Limb (tissue), 2 donors: ENCODE measurements at regions not wholly inside any gene's neighbourhood (a gene's known extent, or its start where the extent isn't known, plus 50 kb on each side); places are given as distances from the start of the nearest gene placed in this dataset.
"Not testable (repeated sequence)": the region's sequence is repeated elsewhere in the genome, so short reads cannot be mapped to it uniquely, and the experiment has no call there.

Source experiments
- DNase-seq, 2 donors: peaks; one replicate each; pipeline ENCODE4 v3.0.0-alpha.2; 2016; ENCODE audit errors: extremely low spot score in 2 of 2

DNA sequence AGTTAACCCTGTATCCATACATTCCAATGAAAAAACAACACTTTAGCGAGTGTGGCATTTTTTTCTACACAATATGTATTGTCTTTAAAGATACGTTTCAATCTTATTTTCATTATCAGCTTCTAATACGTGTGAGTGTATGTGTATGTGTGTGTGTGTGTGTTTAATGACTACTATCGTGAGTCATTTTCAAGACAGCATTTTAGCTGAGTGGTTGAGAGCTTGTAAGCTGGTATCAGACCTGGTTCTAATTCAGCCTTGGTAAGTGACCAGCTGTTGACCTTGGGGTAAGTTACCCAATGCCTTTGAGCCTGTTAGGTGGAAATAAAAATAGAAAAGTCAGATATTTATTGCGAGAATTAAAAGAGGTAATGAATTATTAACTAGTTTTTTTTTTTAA is 320.0 kb upstream of the NT5E start:
- no peak for DNase-seq

GRCh38 chr6:85128781-85129180 is 321.1 kb upstream of the NT5E start:
- DNase-seq = no peak

- DNase-seq = not testable (repeated sequence)
These were observed 321.6 kb upstream of the NT5E start for GRCh38 chr6:85128256-85128655.

DNA sequence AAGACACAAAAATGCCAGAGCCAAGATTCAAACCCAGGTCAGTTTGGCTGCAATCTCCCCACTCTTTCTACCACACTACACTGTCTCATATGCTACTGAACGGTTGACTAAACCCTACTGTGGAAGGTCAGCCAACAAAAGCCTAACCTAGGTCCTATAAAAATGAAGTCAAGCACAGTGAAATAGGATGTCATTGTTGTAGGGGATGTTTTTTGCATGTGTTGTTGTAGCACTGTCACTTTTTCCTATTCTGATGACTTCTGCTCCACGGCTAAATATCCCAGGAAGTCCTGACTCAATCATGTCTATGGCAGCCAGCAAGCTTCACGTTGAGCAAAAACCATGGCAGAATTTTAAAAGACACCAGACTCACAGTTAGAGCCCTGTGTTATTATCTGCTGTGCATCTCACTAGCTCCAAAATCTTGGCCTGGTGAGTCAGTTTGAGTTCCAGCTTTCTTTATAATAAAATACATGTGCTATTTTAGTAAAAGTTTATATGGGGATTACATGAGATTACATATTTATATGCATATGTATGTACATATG is 322.1 kb upstream of the NT5E start:
- DNase-seq = no peak

- no peak for DNase-seq
These were observed 322.8 kb upstream of the NT5E start for GRCh38 chr6:85127168-85127498.

DNA sequence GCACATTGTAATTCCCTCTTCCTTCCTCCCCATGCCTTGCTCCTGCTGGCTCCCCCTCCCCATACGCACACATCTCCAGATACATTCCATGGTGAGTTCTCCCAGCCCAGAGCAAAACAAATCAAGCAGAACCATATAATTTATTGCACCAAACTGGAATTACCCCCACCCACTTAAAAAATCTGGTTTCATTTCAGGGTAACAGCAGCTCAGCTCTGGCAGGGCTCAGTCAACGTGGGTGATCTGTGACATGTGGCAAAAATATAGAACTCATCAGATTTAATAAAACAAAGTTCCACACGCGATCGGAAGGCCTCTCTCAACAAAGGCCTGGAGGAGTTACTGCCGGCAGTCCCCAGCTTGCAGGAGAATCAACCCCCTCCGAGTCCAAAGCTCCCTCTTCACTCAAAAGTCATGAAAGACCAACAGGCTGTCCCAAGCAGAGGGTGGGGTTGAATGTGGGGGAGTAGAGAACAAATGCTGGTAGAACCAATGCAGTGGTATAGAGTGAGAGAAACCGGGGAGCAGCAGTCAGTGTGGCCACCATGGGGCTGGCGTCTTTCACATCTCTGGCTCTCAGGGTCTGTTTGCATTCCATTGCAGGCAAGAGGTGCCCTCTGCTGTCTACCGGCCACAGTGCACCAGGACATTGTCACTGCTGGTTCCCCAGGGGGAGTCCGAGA is 323.3 kb upstream of the NT5E start:
- DNase-seq = peak; percentile 61 to 74

- DNase-seq = no peak
These were observed 324.4 kb upstream of the NT5E start for GRCh38 chr6:85125526-85125925.

DNA sequence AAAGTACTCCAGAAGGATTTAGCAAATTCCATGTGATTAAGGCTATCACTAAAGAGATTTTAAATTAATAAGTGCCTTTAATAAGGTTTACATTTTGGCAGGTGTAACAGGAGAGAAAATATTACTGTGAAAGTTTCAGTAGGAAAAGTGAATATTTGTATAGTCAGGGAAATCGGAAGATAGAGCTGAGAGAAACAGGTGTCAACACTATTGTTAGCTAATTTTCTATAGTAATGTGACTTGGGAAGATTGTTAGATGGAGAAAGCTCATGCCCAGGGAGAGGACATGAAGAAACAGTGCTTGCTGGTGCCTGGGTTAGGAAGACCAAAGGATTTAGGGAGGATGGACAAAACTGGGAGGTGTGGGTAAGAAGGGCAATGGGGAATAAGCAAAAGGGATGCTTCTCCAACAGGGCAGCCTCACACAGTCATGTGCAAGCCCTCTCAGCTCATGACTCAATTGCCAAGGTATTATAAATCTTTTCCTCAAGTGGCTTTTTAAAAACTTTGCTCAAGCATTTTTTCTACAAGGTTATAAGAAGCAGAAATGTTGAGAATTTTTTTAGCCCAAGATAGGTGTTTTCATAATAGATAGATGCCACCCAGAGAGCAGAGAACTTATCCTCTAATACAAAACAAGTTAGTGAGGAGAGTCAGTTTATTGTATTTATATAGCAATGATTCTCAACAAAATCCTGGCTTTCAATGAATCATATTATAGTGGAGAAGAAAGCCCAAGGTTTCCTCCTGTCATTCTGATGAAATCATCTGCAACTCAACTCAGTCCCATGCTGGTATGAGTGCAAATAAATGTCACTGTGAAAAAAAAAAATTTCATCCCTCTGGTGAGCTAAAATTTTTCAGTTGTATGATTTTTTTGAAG is 325.2 kb upstream of the NT5E start:
- no peak for DNase-seq

- DNase-seq = no peak
These were observed 328.7 kb upstream of the NT5E start for GRCh38 chr6:85121158-85121557.

DNA sequence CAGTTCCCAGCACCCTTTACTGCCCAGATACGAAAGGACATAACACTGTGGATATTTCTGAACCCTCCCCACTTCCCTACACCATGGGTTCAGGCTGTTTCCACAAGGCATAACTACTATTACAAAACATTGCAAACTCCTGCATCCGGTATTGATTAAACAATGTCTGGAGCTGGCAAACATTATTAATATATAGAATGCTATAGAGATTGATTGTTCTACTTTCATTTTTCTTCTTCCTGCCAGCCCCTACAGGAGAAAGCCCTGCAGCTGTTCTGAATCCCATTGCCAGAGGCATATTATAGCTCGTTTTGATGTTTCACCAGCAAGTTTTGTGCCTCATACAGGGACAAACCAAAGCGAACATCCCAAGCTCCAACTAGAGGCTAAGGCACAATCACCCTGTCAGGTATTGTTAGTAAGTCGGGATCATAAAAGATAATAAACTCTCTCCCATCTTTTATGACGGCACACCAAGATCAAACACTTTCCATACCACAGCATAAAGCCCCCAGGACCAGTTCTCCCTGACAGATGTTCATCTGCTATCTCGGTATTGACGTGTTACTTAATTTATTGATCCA is 331.1 kb upstream of the NT5E start:
- peak in 1 of 2 donors; percentile 52 for DNase-seq

- DNase-seq = no peak
These were observed 331.6 kb upstream of the NT5E start for GRCh38 chr6:85118233-85118632.

- no peak for DNase-seq
These were observed 333.4 kb upstream of the NT5E start for GRCh38 chr6:85116475-85116874.

DNA sequence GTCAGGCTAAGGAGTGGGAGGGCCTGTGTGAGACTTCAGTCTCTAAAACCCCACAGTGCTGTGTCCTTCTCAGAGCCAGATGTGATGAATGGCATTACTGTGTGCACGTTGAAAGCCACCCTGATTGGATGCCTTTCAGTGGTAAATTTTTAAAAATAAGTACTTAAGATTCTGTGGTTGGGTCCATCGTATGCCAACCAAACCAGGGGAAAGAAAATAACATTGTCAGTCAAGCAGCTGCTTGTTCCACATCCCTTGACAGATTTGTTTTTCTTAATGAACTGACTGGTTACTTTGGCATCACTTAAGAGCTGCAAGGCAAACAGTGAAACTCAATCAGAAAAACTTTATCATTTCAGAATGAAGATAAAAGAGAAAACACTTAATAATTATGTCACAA is 334.0 kb upstream of the NT5E start:
- no peak for DNase-seq

DNA sequence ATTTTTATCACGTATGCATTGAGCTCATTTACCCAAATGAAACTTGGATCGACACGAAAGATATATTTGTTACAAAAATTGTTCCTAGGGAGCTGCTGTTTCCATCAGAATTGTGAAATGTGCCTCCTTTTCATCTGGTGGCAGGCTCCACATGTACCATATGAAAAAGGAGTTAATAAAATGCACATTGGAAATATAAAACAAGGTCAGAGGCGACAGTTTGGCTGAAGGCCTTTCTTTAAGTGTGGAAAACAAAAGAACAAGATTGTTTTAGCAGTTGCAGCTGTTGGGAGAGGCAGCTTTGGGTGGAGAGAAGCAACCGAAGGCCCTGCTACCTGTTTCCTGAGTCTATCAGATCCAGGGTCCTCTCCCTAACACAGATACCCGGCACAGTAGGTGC is 334.5 kb upstream of the NT5E start:
- no peak for DNase-seq

DNA sequence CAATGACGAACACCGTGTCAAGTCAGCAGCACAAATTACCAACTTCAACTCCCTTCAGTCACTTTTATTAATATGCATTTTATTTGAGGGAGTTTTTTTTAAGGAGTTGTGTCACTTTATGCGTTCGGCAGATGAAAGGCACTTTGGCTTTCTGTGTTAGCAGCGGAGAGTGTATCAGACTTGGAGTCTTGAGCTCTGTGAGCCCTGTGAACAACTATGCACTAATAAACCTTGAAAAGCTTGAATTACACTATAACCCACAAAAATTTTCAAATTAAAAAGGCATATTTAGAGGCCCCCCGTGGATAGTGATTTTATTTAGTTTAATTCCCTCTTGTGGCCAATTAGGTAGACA is 335.3 kb upstream of the NT5E start:
- peak in 1 of 2 donors; percentile 52 for DNase-seq

GRCh38 chr6:85113934-85114580 is 335.8 kb upstream of the NT5E start:
- DNase-seq = peak; percentile 43 to 56

- no peak for DNase-seq
These were observed 337.3 kb upstream of the NT5E start for GRCh38 chr6:85112540-85112939.

- no peak for DNase-seq
These were observed 338.3 kb upstream of the NT5E start for GRCh38 chr6:85111481-85112011.

GRCh38 chr6:85110943-85111342 is 338.9 kb upstream of the NT5E start:
- no peak for DNase-seq

DNA sequence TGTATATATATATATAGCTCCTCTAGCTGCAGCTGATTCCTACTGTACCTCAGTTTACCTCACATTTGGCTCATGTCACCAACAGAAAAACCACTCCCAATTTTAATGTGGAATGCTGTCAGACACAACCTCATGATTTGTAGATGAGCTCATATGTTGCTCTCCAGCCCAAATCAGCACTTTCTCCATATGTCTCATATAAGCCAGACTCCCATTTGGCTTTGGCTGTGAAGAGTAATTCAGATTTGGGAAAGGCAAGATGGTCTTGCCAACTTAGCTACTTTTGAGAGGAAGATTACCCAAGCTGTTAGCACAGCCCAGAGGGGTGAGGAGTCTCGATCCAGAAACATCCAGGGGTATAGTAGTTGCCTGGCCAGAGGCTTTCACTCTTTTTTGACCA is 342.2 kb upstream of the NT5E start:
- DNase-seq = no peak

GRCh38 chr6:85096976-85097375 is 332.6 kb upstream of the TBX18 start:
- no peak for DNase-seq

- no peak for DNase-seq
These were observed 327.8 kb upstream of the TBX18 start for GRCh38 chr6:85092226-85092625.
